Keratinocyte (primary cell): ENCODE measurements at regions not wholly inside any gene's neighbourhood (a gene's known extent, or its start where the extent isn't known, plus 50 kb on each side); places are given as distances from the start of the nearest gene placed in this dataset.

Experiments used
- DNase-seq: peaks from one replicate; pipeline ENCODE4 v3.0.0-alpha.2; 2011; ENCODE audit warnings: low read depth, missing footprints, low spot score
- FAIRE-seq: peaks from 2 replicates; lab custom pipeline; 2011; peaks lifted over from hg19 to GRCh38; lab: Jason Lieb, UNC
- H2AFZ ChIP-seq: 2 replicates; pipeline ENCODE4 v1.6.0; 2012; ENCODE audit warnings: low read length, control low read depth, inconsistent platforms; ENCODE audit not compliant: control insufficient read depth
- H3K27ac ChIP-seq: 2 replicates; pipeline ENCODE4 v1.5.1; 2011; ENCODE audit warnings: low read length; ENCODE audit not compliant: control insufficient read depth, insufficient read depth
- H3K27me3 ChIP-seq: 3 replicates; pipeline ENCODE4 v1.6.0; 2011; ENCODE audit warnings: low read length; ENCODE audit not compliant: control insufficient read depth, insufficient read depth; ENCODE audit errors: extremely low read depth
- H3K36me3 ChIP-seq, 2 experiments: 2 replicates in 1 of 2; 3 replicates in 1 of 2; pipeline ENCODE4 v1.5.1; 2011; ENCODE audit warnings: low read length in 2 of 2, mild to moderate bottlenecking in 1 of 2; ENCODE audit not compliant: control insufficient read depth in 2 of 2, insufficient read depth in 2 of 2; ENCODE audit errors: extremely low read depth in 1 of 2
- H3K4me1 ChIP-seq: 3 replicates; pipeline ENCODE4 v1.5.1; 2011; ENCODE audit warnings: low read length; ENCODE audit not compliant: control insufficient read depth, insufficient read depth; ENCODE audit errors: extremely low read depth
- H3K4me2 ChIP-seq: 3 replicates; pipeline ENCODE4 v1.6.0; 2011; ENCODE audit warnings: low read depth, low read length; ENCODE audit not compliant: control insufficient read depth, insufficient read depth; ENCODE audit errors: extremely low read depth
- H3K4me3 ChIP-seq, 3 experiments: fragments of 200-600 bp in 1 of 3; sonication (generic) in 1 of 3; 2 replicates in 2 of 3; 3 replicates in 1 of 3; pipeline ENCODE4 v1.5.1; 2011 to 2016; ENCODE audit warnings: low read length in 3 of 3, mild to moderate bottlenecking in 3 of 3, control low read depth in 2 of 3, inconsistent platforms in 1 of 3, low read depth in 1 of 3, mixed read lengths in 1 of 3, mixed run types in 1 of 3, moderate library complexity in 1 of 3; ENCODE audit not compliant: control insufficient read depth in 2 of 3, insufficient read depth in 2 of 3; ENCODE audit errors: extremely low read depth in 1 of 3
- H3K79me2 ChIP-seq: 2 replicates; pipeline ENCODE4 v1.6.0; 2012; ENCODE audit warnings: low read length; ENCODE audit not compliant: control insufficient read depth, insufficient read depth
- H3K9ac ChIP-seq: 3 replicates; pipeline ENCODE4 v1.6.0; 2011; ENCODE audit warnings: low read length; ENCODE audit not compliant: control insufficient read depth, insufficient read depth; ENCODE audit errors: extremely low read depth
- H3K9me1 ChIP-seq: 3 replicates; pipeline ENCODE4 v1.6.0; 2011; ENCODE audit warnings: low read length; ENCODE audit not compliant: control insufficient read depth, insufficient read depth; ENCODE audit errors: extremely low read depth
- H3K9me3 ChIP-seq: 2 replicates; pipeline ENCODE4 v1.5.1; 2012; ENCODE audit warnings: low read depth, low read length; ENCODE audit not compliant: control insufficient read depth
- H4K20me1 ChIP-seq: 3 replicates; pipeline ENCODE4 v1.6.0; 2011; ENCODE audit warnings: low read length; ENCODE audit not compliant: control insufficient read depth, insufficient read depth; ENCODE audit errors: extremely low read depth
- EZH2 ChIP-seq: IDR thresholded peaks from one replicate; pipeline ENCODE4 v1.6.1; 2012; ENCODE audit warnings: inconsistent platforms, mild to moderate bottlenecking, low read length, moderate library complexity
- dilution Hi-C: fragments of 300-500 bp; cut with MboI; formaldehyde crosslinking; loops from one replicate; pipeline ENCODE4 v1.7.0; 2020; ENCODE audit warnings: low sequenced_read_pairs; ENCODE audit not compliant: extremely low pct_ligation_motif_present
- TF ChIP-seq, protein P1 (sequence below), 3 experiments: IDR thresholded peaks in 1 of 3; conservative IDR thresholded peaks in 1 of 3; optimal IDR thresholded peaks in 1 of 3; 2 replicates in 2 of 3; 3 replicates in 1 of 3; pipeline versions ENCODE3 to v1.5.1; 2011; ENCODE audit warnings: low read length in 3 of 3, mild to moderate bottlenecking in 3 of 3, moderate library complexity in 2 of 3, control low read depth in 1 of 3, inconsistent platforms in 1 of 3; ENCODE audit not compliant: insufficient read depth in 2 of 3; ENCODE audit errors: extremely low read depth in 1 of 3

DNA sequence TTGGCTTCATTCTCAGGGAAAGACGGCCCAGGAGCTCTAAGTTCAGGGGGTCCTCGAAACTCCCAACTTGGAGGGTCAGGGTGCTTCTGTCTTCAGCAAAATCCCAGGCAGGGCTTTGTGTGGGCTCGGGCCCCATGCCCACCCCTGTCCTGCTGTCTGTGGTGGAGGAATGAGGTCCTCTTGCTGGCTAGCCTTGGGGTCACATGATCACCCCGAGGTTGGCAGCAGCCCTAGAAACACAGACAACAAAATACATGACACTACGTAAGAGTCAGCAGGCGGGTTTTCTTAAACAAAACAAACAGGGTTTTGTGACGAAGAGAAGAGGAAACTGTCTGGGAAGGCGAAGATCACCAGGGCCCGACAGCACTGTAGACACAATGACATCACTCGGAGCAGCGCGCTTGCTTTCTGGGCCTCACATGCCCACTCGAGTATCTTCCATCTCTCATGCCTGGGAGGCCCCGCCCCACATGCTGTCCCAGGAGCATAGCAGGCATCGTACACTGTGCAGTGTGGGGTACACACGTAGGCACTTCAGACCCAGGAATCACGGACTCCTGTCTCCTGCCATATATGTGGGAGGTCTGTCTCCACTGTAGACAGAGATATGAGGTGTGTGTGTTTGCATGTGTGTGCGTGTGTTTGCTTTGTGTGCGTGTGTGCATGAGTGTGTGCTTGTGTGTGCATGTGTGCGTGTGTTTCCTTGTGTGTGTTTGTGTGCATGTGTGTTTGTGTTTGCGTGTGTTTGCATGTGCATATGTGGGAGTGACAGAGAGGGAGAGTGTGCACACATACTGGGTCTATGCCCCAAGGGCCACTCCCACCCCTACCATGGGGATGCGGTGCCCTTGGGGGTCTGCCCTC is 94.7 kb downstream of the SIK1 start:
- Histone ChIP-seq H3K9me3 (no peaks in the 10 kb centered on the region), H3K36me3 (no peaks in the 10 kb centered on the region), H3K9me1 (no peaks in the 10 kb centered on the region), H2AFZ (no peak overlapping the region), H3K4me1 (peaks cover 20% of the 10 kb centered on the region), H4K20me1 (no peaks in the 10 kb centered on the region), H3K27me3 (no peaks in the 10 kb centered on the region), H3K79me2 (no peaks in the 10 kb centered on the region), H3K27ac (no peak overlapping the region), H3K4me3 (no peak overlapping the region), H3K9ac (no peak overlapping the region), H3K4me2 (no peak overlapping the region)
- dilution Hi-C loops = no loop called here
- TF ChIP-seq, protein P1, sequence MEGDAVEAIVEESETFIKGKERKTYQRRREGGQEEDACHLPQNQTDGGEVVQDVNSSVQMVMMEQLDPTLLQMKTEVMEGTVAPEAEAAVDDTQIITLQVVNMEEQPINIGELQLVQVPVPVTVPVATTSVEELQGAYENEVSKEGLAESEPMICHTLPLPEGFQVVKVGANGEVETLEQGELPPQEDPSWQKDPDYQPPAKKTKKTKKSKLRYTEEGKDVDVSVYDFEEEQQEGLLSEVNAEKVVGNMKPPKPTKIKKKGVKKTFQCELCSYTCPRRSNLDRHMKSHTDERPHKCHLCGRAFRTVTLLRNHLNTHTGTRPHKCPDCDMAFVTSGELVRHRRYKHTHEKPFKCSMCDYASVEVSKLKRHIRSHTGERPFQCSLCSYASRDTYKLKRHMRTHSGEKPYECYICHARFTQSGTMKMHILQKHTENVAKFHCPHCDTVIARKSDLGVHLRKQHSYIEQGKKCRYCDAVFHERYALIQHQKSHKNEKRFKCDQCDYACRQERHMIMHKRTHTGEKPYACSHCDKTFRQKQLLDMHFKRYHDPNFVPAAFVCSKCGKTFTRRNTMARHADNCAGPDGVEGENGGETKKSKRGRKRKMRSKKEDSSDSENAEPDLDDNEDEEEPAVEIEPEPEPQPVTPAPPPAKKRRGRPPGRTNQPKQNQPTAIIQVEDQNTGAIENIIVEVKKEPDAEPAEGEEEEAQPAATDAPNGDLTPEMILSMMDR (optimal IDR thresholded peaks at IDR 0.05 in 1 of 3, IDR thresholded peaks at IDR 0.05 in 1 of 3, conservative IDR thresholded peaks at IDR 0.05 in 1 of 3; ENCODE audit: extremely low read depth in 1 of 3, insufficient read depth in 2 of 3, low read length in 3 of 3) = no peak
- TF ChIP-seq EZH2 = no peak
- FAIRE-seq = no peak
- no peak for DNase-seq

DNA sequence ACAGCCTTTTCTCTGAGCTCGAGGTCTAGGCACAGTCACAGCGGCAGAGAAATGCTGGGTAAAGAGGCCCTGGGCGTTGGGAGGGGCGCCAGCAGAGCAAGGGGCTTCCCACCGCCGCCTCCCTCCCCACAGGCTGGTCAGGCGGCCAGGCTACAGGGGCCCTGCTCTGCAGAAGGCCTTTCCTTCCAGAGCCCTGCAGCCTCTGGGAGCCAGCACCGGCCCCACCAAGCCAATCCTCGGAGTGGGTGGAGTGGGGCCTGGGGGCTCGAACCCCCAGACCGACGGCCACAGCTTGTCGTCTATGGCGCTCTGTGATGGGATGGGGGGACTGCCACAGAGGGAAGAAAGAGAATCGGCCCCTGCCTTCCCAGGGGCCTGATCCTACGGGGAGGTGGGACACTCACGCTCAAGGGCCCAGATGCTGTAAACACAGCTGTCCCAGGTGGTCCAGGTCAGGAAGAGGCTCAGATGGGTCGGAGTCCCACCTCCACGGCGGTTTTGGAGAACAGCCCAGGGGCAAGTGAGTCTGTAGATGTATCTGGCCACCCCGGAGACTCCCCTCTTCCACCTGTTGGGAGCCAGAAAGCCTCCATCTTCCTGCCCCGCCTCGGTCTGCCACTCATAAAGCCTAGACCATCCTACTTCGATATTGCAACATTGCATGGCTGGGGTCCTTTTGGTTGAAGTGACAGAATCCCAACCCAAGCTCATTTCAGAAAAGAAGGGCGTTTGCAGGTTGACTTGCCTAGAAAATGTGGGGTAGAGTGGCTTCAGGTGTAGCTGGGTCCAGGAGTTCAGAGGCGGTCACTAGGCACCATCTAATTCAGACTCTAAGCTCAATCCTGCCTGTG is 95.6 kb downstream of the SIK1 start:
- H3K27me3 ChIP-seq = peaks cover 3% of the 10 kb centered on the region
- no peak overlapping the region for H3K4me2 ChIP-seq
- DNase-seq (no peak), FAIRE-seq (no peak)
- peaks cover 2% of the 10 kb centered on the region for H3K9me1 ChIP-seq
- H2AFZ ChIP-seq = no peak overlapping the region
- no peaks in the 10 kb centered on the region for H3K36me3 ChIP-seq
- H3K27ac ChIP-seq = no peak overlapping the region
- no peak overlapping the region for H3K9ac ChIP-seq
- H3K4me3 ChIP-seq = no peak overlapping the region
- peaks cover 20% of the 10 kb centered on the region for H3K4me1 ChIP-seq
- TF ChIP-seq, protein P1 (optimal IDR thresholded peaks at IDR 0.05 in 1 of 3, IDR thresholded peaks at IDR 0.05 in 1 of 3, conservative IDR thresholded peaks at IDR 0.05 in 1 of 3; ENCODE audit: extremely low read depth in 1 of 3, insufficient read depth in 2 of 3, low read length in 3 of 3) = no peak
- TF ChIP-seq EZH2 = no peak
- no peaks in the 10 kb centered on the region for H3K9me3 ChIP-seq
- no peaks in the 10 kb centered on the region for H3K79me2 ChIP-seq
- dilution Hi-C loops = no loop called here
- no peaks in the 10 kb centered on the region for H4K20me1 ChIP-seq
